H1 (cell line): ENCODE measurements at regions not wholly inside any gene's neighbourhood (a gene's known extent, or its start where the extent isn't known, plus 50 kb on each side); places are given as distances from the start of the nearest gene placed in this dataset.

Experiments used
- CTCF ChIA-PET: fragments of 300-600 bp; sonication (Branson Sonifier 250); formaldehyde crosslinking; loops from one replicate; lab custom pipeline; 2021; ENCODE audit not compliant: partially characterized antibody; lab: Charles Lee
- POLR2A ChIA-PET: fragments of 300-600 bp; sonication (Branson Sonifier 250); formaldehyde crosslinking; loops from one replicate; lab custom pipeline; 2021; ENCODE audit warnings: inconsistent platforms; ENCODE audit not compliant: partially characterized antibody; lab: Charles Lee
- DNase-seq, 2 experiments: peaks; one replicate each; pipeline versions ENCODE4 v3.0.0 to v3.0.0-alpha.2; 2010 to 2022; ENCODE audit warnings: low spot score in 2 of 2, low read depth in 1 of 2, mixed read lengths in 1 of 2
- FAIRE-seq: peaks from 2 replicates; lab custom pipeline; 2011; peaks lifted over from hg19 to GRCh38; lab: Jason Lieb, UNC
- H2AFZ ChIP-seq: 2 replicates; pipeline ENCODE4 v1.8.1; 2012; ENCODE audit warnings: low read length, inconsistent platforms
- H2AK5ac ChIP-seq: 2 replicates; pipeline ENCODE4 v1.6.1; 2013; ENCODE audit warnings: low read depth, low read length
- H2BK120ac ChIP-seq: replicated peaks from 2 replicates; pipeline ENCODE3; 2013; ENCODE audit warnings: low read depth, low read length, inconsistent platforms
- H2BK12ac ChIP-seq: 2 replicates; pipeline ENCODE4 v1.6.1; 2013; ENCODE audit warnings: low read depth, low read length
- H2BK15ac ChIP-seq: 2 replicates; pipeline ENCODE4 v1.6.1; 2013; ENCODE audit warnings: low read length
- H2BK20ac ChIP-seq: 2 replicates; pipeline ENCODE4 v1.6.1; 2013; ENCODE audit warnings: low read length
- H2BK5ac ChIP-seq: 2 replicates; pipeline ENCODE4 v1.6.1; 2013; ENCODE audit warnings: low read depth, low read length
- H3K14ac ChIP-seq: 2 replicates; pipeline ENCODE4 v1.6.1; 2013; ENCODE audit warnings: inconsistent platforms; ENCODE audit not compliant: insufficient read length
- H3K18ac ChIP-seq: 2 replicates; pipeline ENCODE4 v1.6.1; 2013; ENCODE audit warnings: low read length; ENCODE audit errors: extremely low read depth
- H3K23ac ChIP-seq: 2 replicates; pipeline ENCODE4 v1.6.1; 2013; ENCODE audit warnings: inconsistent platforms; ENCODE audit not compliant: insufficient read length
- H3K23me2 ChIP-seq: 2 replicates; pipeline ENCODE4 v1.6.1; 2013; ENCODE audit warnings: low read depth, low read length
- H3K27ac ChIP-seq: 2 replicates; pipeline ENCODE4 v1.6.1; 2011; ENCODE audit warnings: low read depth, low read length, inconsistent platforms
- H3K27me3 ChIP-seq, 4 experiments: replicated peaks in 1 of 4; 1 replicate in 1 of 4; 2 replicates in 3 of 4; pipeline versions ENCODE4 v1.6.1 to v1.8.1; 2011 to 2013; ENCODE audit warnings: low read length in 3 of 4, mild to moderate bottlenecking in 3 of 4, inconsistent platforms in 2 of 4, mixed read lengths in 2 of 4, moderate library complexity in 1 of 4; ENCODE audit not compliant: control insufficient read depth in 3 of 4, insufficient read depth in 3 of 4; ENCODE audit errors: extremely low read depth in 1 of 4
- H3K36me3 ChIP-seq, 4 experiments: 2 replicates each; pipeline versions ENCODE4 v1.6.1 to v1.8.1; 2011 to 2013; ENCODE audit warnings: mild to moderate bottlenecking in 4 of 4, low read length in 3 of 4, moderate library complexity in 2 of 4, control low read depth in 1 of 4, inconsistent platforms in 1 of 4; ENCODE audit not compliant: insufficient read depth in 4 of 4, control insufficient read depth in 2 of 4
- H3K4ac ChIP-seq: replicated peaks from 2 replicates; pipeline ENCODE3; 2013; ENCODE audit warnings: low read length, low read depth, mixed read lengths, inconsistent platforms; ENCODE audit not compliant: insufficient read length
- H3K4me1 ChIP-seq, 4 experiments: replicated peaks in 1 of 4; 1 replicate in 1 of 4; 2 replicates in 3 of 4; pipeline versions ENCODE4 v1.6.1 to v1.8.1; 2011 to 2013; ENCODE audit warnings: low read length in 3 of 4, inconsistent platforms in 2 of 4, mixed read lengths in 1 of 4; ENCODE audit not compliant: insufficient read depth in 4 of 4, control insufficient read depth in 3 of 4
- H3K4me2 ChIP-seq, 2 experiments: 2 replicates each; pipeline versions ENCODE4 v1.6.1 to v1.8.1; 2011 to 2013; ENCODE audit warnings: low read depth in 2 of 2, low read length in 2 of 2, control low read depth in 1 of 2, inconsistent platforms in 1 of 2, mild to moderate bottlenecking in 1 of 2; ENCODE audit not compliant: insufficient read depth in 1 of 2
- H3K4me3 ChIP-seq, 4 experiments: fragments of 200-600, 300-600 bp in 1 of 4; sonication (generic), shearing (Covaris generic), sonication (Bioruptor Twin) in 1 of 4; 2 replicates each; pipeline versions ENCODE4 v1.5.1 to v1.8.1; 2011 to 2016; ENCODE audit warnings: low read length in 4 of 4, low read depth in 3 of 4, control low read depth in 2 of 4, inconsistent platforms in 2 of 4, mild to moderate bottlenecking in 2 of 4, mixed read lengths in 1 of 4, moderate library complexity in 1 of 4; ENCODE audit not compliant: insufficient read depth in 2 of 4; ENCODE audit errors: extremely low read depth in 1 of 4
- H3K56ac ChIP-seq: replicated peaks from 2 replicates; pipeline ENCODE3; 2013; ENCODE audit warnings: low read depth, mild to moderate bottlenecking, mixed read lengths, low read length, inconsistent platforms; ENCODE audit not compliant: insufficient read length
- H3K79me1 ChIP-seq: 2 replicates; pipeline ENCODE4 v1.6.1; 2013; ENCODE audit warnings: low read depth, low read length, control low read depth
- H3K79me2 ChIP-seq, 2 experiments: 2 replicates each; pipeline versions ENCODE4 v1.6.1 to v1.8.1; 2012 to 2013; ENCODE audit warnings: low read length in 2 of 2, mild to moderate bottlenecking in 2 of 2, inconsistent platforms in 1 of 2; ENCODE audit not compliant: insufficient read depth in 2 of 2, control insufficient read depth in 1 of 2
- H3K9ac ChIP-seq, 4 experiments: replicated peaks in 1 of 4; 1 replicate in 1 of 4; 2 replicates in 3 of 4; pipeline versions ENCODE4 v1.6.1 to v1.8.1; 2011 to 2013; ENCODE audit warnings: low read depth in 3 of 4, low read length in 3 of 4, control low read depth in 2 of 4, mild to moderate bottlenecking in 2 of 4, moderate library complexity in 2 of 4, inconsistent platforms in 1 of 4; ENCODE audit errors: extremely low read depth in 1 of 4
- H3K9me3 ChIP-seq, 2 experiments: 2 replicates each; pipeline versions ENCODE4 v1.6.1 to v1.8.1; 2012 to 2013; ENCODE audit warnings: mild to moderate bottlenecking in 2 of 2, moderate library complexity in 2 of 2, control low read depth in 1 of 2, inconsistent platforms in 1 of 2, low read depth in 1 of 2, low read length in 1 of 2, mixed read lengths in 1 of 2; ENCODE audit not compliant: insufficient read depth in 2 of 2
- H4K20me1 ChIP-seq, 2 experiments: replicated peaks in 1 of 2; 2 replicates each; pipeline versions ENCODE3 to v1.8.1; 2011 to 2013; ENCODE audit warnings: inconsistent platforms in 2 of 2, low read length in 2 of 2, mild to moderate bottlenecking in 1 of 2; ENCODE audit not compliant: insufficient read depth in 2 of 2, control insufficient read depth in 1 of 2
- H4K5ac ChIP-seq: 2 replicates; pipeline ENCODE4 v1.6.1; 2013; ENCODE audit warnings: low read length, low read depth, mixed read lengths, inconsistent platforms; ENCODE audit not compliant: insufficient read length
- H4K8ac ChIP-seq: 2 replicates; pipeline ENCODE4 v1.8.0; 2013; ENCODE audit warnings: mild to moderate bottlenecking, moderate library complexity, low read length, inconsistent platforms; ENCODE audit not compliant: insufficient read depth; ENCODE audit errors: extremely low read depth
- H4K91ac ChIP-seq: replicated peaks from 2 replicates; pipeline ENCODE3; 2013; ENCODE audit warnings: low read length, mixed read lengths, inconsistent platforms; ENCODE audit not compliant: insufficient read length
- HDAC2 ChIP-seq, 2 experiments: fragments of 300-600 bp in 1 of 2; sonication (generic) in 1 of 2; IDR thresholded peaks; 2 replicates each; pipeline ENCODE4 v1.6.1; 2011 to 2012; ENCODE audit warnings: low read depth in 2 of 2, low read length in 2 of 2, mild to moderate bottlenecking in 2 of 2, moderate library complexity in 2 of 2, borderline replicate concordance in 1 of 2, inconsistent platforms in 1 of 2
- RFX5 ChIP-seq: IDR thresholded peaks from 2 replicates; pipeline ENCODE4 v1.6.1; 2011; ENCODE audit warnings: low read depth, low read length, improper control_type of control experiment, borderline replicate concordance
- WGBS, 2 experiments: shearing (Covaris generic) in 1 of 2; methylation state at CpG; one replicate each; pipeline versions ENCODE4 v1.1.6 to v1.1.7; 2013 to 2015; ENCODE audit warnings: low lambda C conversion rate in 2 of 2, mixed read lengths in 2 of 2, inconsistent platforms in 1 of 2, low coverage in 1 of 2, missing lambda C conversion rate in 1 of 2; ENCODE audit not compliant: insufficient replicate concordance in 2 of 2, insufficient coverage in 1 of 2, insufficient read length in 1 of 2; ENCODE audit errors: extremely low coverage in 1 of 2, missing lambda C conversion rate in 1 of 2; 5-methylcytosine and 5-hydroxymethylcytosine counted together

- no peak overlapping the region for H3K27ac ChIP-seq
Observed at GRCh38 chr2:76256458-76257088, 545.9 kb upstream of the GCFC2 start.

More at GRCh38 chr2:76256458-76257088, 545.9 kb upstream of the GCFC2 start:
- Histone ChIP-seq H3K23ac (no peak overlapping the region), H3K4me3 (no peak overlapping the region), H3K23me2 (no peaks in the 10 kb centered on the region), H3K18ac (no peak overlapping the region), H2BK5ac (no peak overlapping the region), H4K91ac (no peak overlapping the region), H3K9ac (no peak overlapping the region), H2BK12ac (no peak overlapping the region), H3K4me2 (no peak overlapping the region), H4K5ac (no peak overlapping the region), H2BK15ac (no peak overlapping the region), H3K36me3 (no peaks in the 10 kb centered on the region), H4K20me1 (no peaks in the 10 kb centered on the region), H2AFZ (0 out of 2 replicates have a peak overlapping the region, but pooled peaks have one; percentile 8), H2BK120ac (no peak overlapping the region), H3K27me3 (no peaks in the 10 kb centered on the region), H3K9me3 (no peaks in the 10 kb centered on the region), H3K56ac (no peak overlapping the region), H3K4me1 (no peaks in the 10 kb centered on the region), H3K79me1 (no peaks in the 10 kb centered on the region), H2BK20ac (no peak overlapping the region), H3K14ac (no peak overlapping the region), H4K8ac (no peak overlapping the region), H2AK5ac (no peak overlapping the region), H3K4ac (no peak overlapping the region), H3K79me2 (no peaks in the 10 kb centered on the region)
- ChIA-PET CTCF (interaction anchor here (1.3 kb wide), 1 partner anchor 342 kb away, joined by 4 read pairs; no protein-coding TSS in a partner anchor), POLR2A (no interaction called here)
- WGBS, 2 experiments = 84% methylated on average over 3 of the region's 3 CpGs; no CpG with 5 or more reads in 1 of the 2 experiments
- no peak for FAIRE-seq
- TF ChIP-seq HDAC2 (IDR thresholded peaks at IDR 0.05; ENCODE audit: borderline replicate concordance in 1 of 2, low read depth in 2 of 2, low read length in 2 of 2) (no peak), RFX5 (no peak)
- no peak for DNase-seq
